ENCODE measurements at regions not wholly inside any gene's neighbourhood (a gene's known extent, or its start where the extent isn't known, plus 50 kb on each side); places are given as distances from the start of the nearest gene placed in this dataset.

- H3K36me3 Mint-ChIP-seq: no peaks in the 10 kb centered on the region
- H3K4me1 Mint-ChIP-seq: no peaks in the 10 kb centered on the region
- H3K27me3 Mint-ChIP-seq: no peaks in the 10 kb centered on the region
- H3K27ac Mint-ChIP-seq: no peak overlapping the region
- H3K9me3 Mint-ChIP-seq: peaks cover 4% of the 10 kb centered on the region
- H3K4me3 Mint-ChIP-seq: no peak overlapping the region
These were observed 189.0 kb upstream of the MCTP2 start for GRCh38 chr15:94042180-94042928.

- Mint-ChIP-seq H3K4me3 (no peak overlapping the region), H3K36me3 (no peaks in the 10 kb centered on the region)
These were observed 189.6 kb upstream of the MCTP2 start for GRCh38 chr15:94041746-94042145.

GRCh38 chr15:94040541-94041248 lies 190.7 kb upstream of the MCTP2 start:
- no peaks in the 10 kb centered on the region for H3K4me1 Mint-ChIP-seq
- H3K9me3 Mint-ChIP-seq: peaks cover 4% of the 10 kb centered on the region
- H3K36me3 Mint-ChIP-seq: no peaks in the 10 kb centered on the region
- no peak overlapping the region for H3K4me3 Mint-ChIP-seq
- no peak overlapping the region for H3K27ac Mint-ChIP-seq
- H3K27me3 Mint-ChIP-seq: peaks cover 6% of the 10 kb centered on the region

More at GRCh38 chr15:94041746-94042145, 189.6 kb upstream of the MCTP2 start:
- Mint-ChIP-seq H3K4me1 (no peaks in the 10 kb centered on the region), H3K9me3 (peaks cover 4% of the 10 kb centered on the region), H3K27ac (no peak overlapping the region), H3K27me3 (no peaks in the 10 kb centered on the region)

- Mint-ChIP-seq H3K27ac (no peak overlapping the region), H3K4me1 (no peaks in the 10 kb centered on the region), H3K36me3 (no peaks in the 10 kb centered on the region), H3K9me3 (peaks cover 4% of the 10 kb centered on the region), H3K4me3 (no peak overlapping the region), H3K27me3 (peaks cover 13% of the 10 kb centered on the region)
These were observed 195.2 kb upstream of the MCTP2 start for GRCh38 chr15:94036156-94036555.

GRCh38 chr15:94033683-94034020 lies 197.7 kb upstream of the MCTP2 start:
- Mint-ChIP-seq H3K27me3 (peaks cover 13% of the 10 kb centered on the region), H3K36me3 (no peaks in the 10 kb centered on the region)

GRCh38 chr15:94033014-94033682 lies 198.2 kb upstream of the MCTP2 start:
- H3K4me1 Mint-ChIP-seq: no peaks in the 10 kb centered on the region
- no peak overlapping the region for H3K27ac Mint-ChIP-seq
- peaks cover 2% of the 10 kb centered on the region for H3K9me3 Mint-ChIP-seq
- H3K4me3 Mint-ChIP-seq: no peak overlapping the region
- no peaks in the 10 kb centered on the region for H3K36me3 Mint-ChIP-seq
- peaks cover 13% of the 10 kb centered on the region for H3K27me3 Mint-ChIP-seq

More at GRCh38 chr15:94033683-94034020, 197.7 kb upstream of the MCTP2 start:
- Mint-ChIP-seq H3K4me1 (no peaks in the 10 kb centered on the region), H3K27ac (no peak overlapping the region), H3K9me3 (peaks cover 4% of the 10 kb centered on the region), H3K4me3 (no peak overlapping the region)

GRCh38 chr15:94032571-94032970 lies 198.8 kb upstream of the MCTP2 start:
- Mint-ChIP-seq H3K4me3 (no peak overlapping the region), H3K27ac (no peak overlapping the region), H3K4me1 (no peaks in the 10 kb centered on the region), H3K27me3 (peaks cover 13% of the 10 kb centered on the region), H3K36me3 (no peaks in the 10 kb centered on the region), H3K9me3 (no peaks in the 10 kb centered on the region)

GRCh38 chr15:94031072-94031471 lies 200.3 kb upstream of the MCTP2 start:
- Mint-ChIP-seq H3K4me1 (no peaks in the 10 kb centered on the region), H3K9me3 (no peaks in the 10 kb centered on the region), H3K36me3 (no peaks in the 10 kb centered on the region), H3K27ac (no peak overlapping the region), H3K27me3 (peaks cover 11% of the 10 kb centered on the region), H3K4me3 (no peak overlapping the region)

- H3K36me3 Mint-ChIP-seq: no peaks in the 10 kb centered on the region
- no peaks in the 10 kb centered on the region for H3K4me1 Mint-ChIP-seq
- no peak overlapping the region for H3K4me3 Mint-ChIP-seq
- H3K9me3 Mint-ChIP-seq: no peaks in the 10 kb centered on the region
- H3K27me3 Mint-ChIP-seq: peaks cover 8% of the 10 kb centered on the region
- H3K27ac Mint-ChIP-seq: no peak overlapping the region
These were observed 201.9 kb upstream of the MCTP2 start for GRCh38 chr15:94029495-94029894.

GRCh38 chr15:94028809-94029208 lies 202.6 kb upstream of the MCTP2 start:
- no peak overlapping the region for H3K27ac Mint-ChIP-seq
- no peaks in the 10 kb centered on the region for H3K9me3 Mint-ChIP-seq
- no peak overlapping the region for H3K4me3 Mint-ChIP-seq
- peaks cover 8% of the 10 kb centered on the region for H3K27me3 Mint-ChIP-seq
- no peaks in the 10 kb centered on the region for H3K36me3 Mint-ChIP-seq
- no peaks in the 10 kb centered on the region for H3K4me1 Mint-ChIP-seq

GRCh38 chr15:94028121-94028520 lies 203.2 kb upstream of the MCTP2 start:
- no peaks in the 10 kb centered on the region for H3K9me3 Mint-ChIP-seq
- no peaks in the 10 kb centered on the region for H3K4me1 Mint-ChIP-seq
- no peaks in the 10 kb centered on the region for H3K36me3 Mint-ChIP-seq
- no peak overlapping the region for H3K27ac Mint-ChIP-seq
- H3K27me3 Mint-ChIP-seq: peaks cover 7% of the 10 kb centered on the region
- no peak overlapping the region for H3K4me3 Mint-ChIP-seq

GRCh38 chr15:94027581-94027980 lies 203.8 kb upstream of the MCTP2 start:
- no peak overlapping the region for H3K4me3 Mint-ChIP-seq
- peaks cover 7% of the 10 kb centered on the region for H3K27me3 Mint-ChIP-seq
- no peaks in the 10 kb centered on the region for H3K4me1 Mint-ChIP-seq
- H3K9me3 Mint-ChIP-seq: no peaks in the 10 kb centered on the region
- H3K36me3 Mint-ChIP-seq: no peaks in the 10 kb centered on the region
- H3K27ac Mint-ChIP-seq: no peak overlapping the region

- no peaks in the 10 kb centered on the region for H3K4me1 Mint-ChIP-seq
- no peaks in the 10 kb centered on the region for H3K36me3 Mint-ChIP-seq
- peaks cover 6% of the 10 kb centered on the region for H3K27me3 Mint-ChIP-seq
- no peak overlapping the region for H3K27ac Mint-ChIP-seq
- no peaks in the 10 kb centered on the region for H3K9me3 Mint-ChIP-seq
- no peak overlapping the region for H3K4me3 Mint-ChIP-seq
These were observed 204.7 kb upstream of the MCTP2 start for GRCh38 chr15:94026458-94027304.

GRCh38 chr15:94023531-94023930 lies 207.8 kb upstream of the MCTP2 start:
- H3K27me3 Mint-ChIP-seq: peaks cover 7% of the 10 kb centered on the region
- H3K9me3 Mint-ChIP-seq: no peaks in the 10 kb centered on the region
- H3K4me1 Mint-ChIP-seq: no peaks in the 10 kb centered on the region
- no peak overlapping the region for H3K27ac Mint-ChIP-seq
- no peaks in the 10 kb centered on the region for H3K36me3 Mint-ChIP-seq
- H3K4me3 Mint-ChIP-seq: no peak overlapping the region

- Mint-ChIP-seq H3K4me1 (no peaks in the 10 kb centered on the region), H3K4me3 (no peak overlapping the region), H3K36me3 (no peaks in the 10 kb centered on the region), H3K27ac (no peak overlapping the region), H3K27me3 (peaks cover 5% of the 10 kb centered on the region), H3K9me3 (no peaks in the 10 kb centered on the region)
These were observed 209.6 kb upstream of the MCTP2 start for GRCh38 chr15:94021621-94022320.
